Activated naive CD4-positive, alpha-beta T cell treated with Interleukin-2 at 50 U/mL for 16 hours (primary cell): ENCODE measurements at regions not wholly inside any gene's neighbourhood (a gene's known extent, or its start where the extent isn't known, plus 50 kb on each side); places are given as distances from the start of the nearest gene placed in this dataset.
A peak's percentile ranks its signal among the peaks of the same experiment; 100 is the strongest.

ENCODE experiments used
- DNase-seq: peaks from one replicate; pipeline ENCODE4 v3.0.0-alpha.2; 2020

- DNase-seq = no peak
Measured at GRCh38 chr1:30192969-30193630, 530.3 kb downstream of the MATN1 start.

- DNase-seq = peak; percentile 24
Measured at GRCh38 chr1:30191154-30191702, 532.2 kb downstream of the MATN1 start.

GRCh38 chr1:30190511-30191153 is 532.8 kb downstream of the MATN1 start:
- no peak for DNase-seq

- no peak for DNase-seq
Measured at GRCh38 chr1:30189818-30190500, 533.4 kb downstream of the MATN1 start.

GRCh38 chr1:30188999-30189398 is 534.4 kb downstream of the MATN1 start:
- no peak for DNase-seq

- DNase-seq = no peak
Measured at GRCh38 chr1:30188329-30188728, 535.1 kb downstream of the MATN1 start.

- no peak for DNase-seq
Measured at GRCh38 chr1:30187413-30188023, 535.9 kb downstream of the MATN1 start.

- DNase-seq = no peak
Measured at GRCh38 chr1:30186586-30186985, 536.8 kb downstream of the MATN1 start.

GRCh38 chr1:30185809-30186208 is 537.6 kb downstream of the MATN1 start:
- DNase-seq = no peak

GRCh38 chr1:30185313-30185712 is 538.1 kb downstream of the MATN1 start:
- no peak for DNase-seq

GRCh38 chr1:30184393-30185141 is 538.8 kb downstream of the MATN1 start:
- no peak for DNase-seq

- no peak for DNase-seq
Measured at GRCh38 chr1:30183895-30184294, 539.5 kb downstream of the MATN1 start.

GRCh38 chr1:30183006-30183405 is 540.4 kb downstream of the MATN1 start:
- DNase-seq = no peak

- DNase-seq = no peak
Measured at GRCh38 chr1:30179942-30180543, 543.3 kb downstream of the MATN1 start.

- DNase-seq = no peak
Measured at GRCh38 chr1:30176477-30176876, 546.9 kb downstream of the MATN1 start.

GRCh38 chr1:30174499-30174898 is 548.9 kb downstream of the MATN1 start:
- DNase-seq = no peak

GRCh38 chr1:30173560-30173959 is 549.8 kb downstream of the MATN1 start:
- no peak for DNase-seq

GRCh38 chr1:30172757-30173156 is 550.6 kb downstream of the MATN1 start:
- no peak for DNase-seq

- no peak for DNase-seq
Measured at GRCh38 chr1:30172299-30172694, 551.1 kb downstream of the MATN1 start.

- DNase-seq = no peak
Measured at GRCh38 chr1:30171537-30172298, 551.7 kb downstream of the MATN1 start.

- no peak for DNase-seq
Measured at GRCh38 chr1:30169269-30169668, 554.1 kb downstream of the MATN1 start.

- no peak for DNase-seq
Measured at GRCh38 chr1:30166174-30166573, 557.2 kb downstream of the MATN1 start.
